ENCODE measurements at regions not wholly inside any gene's neighbourhood (a gene's known extent, or its start where the extent isn't known, plus 50 kb on each side); places are given as distances from the start of the nearest gene placed in this dataset.

DNA sequence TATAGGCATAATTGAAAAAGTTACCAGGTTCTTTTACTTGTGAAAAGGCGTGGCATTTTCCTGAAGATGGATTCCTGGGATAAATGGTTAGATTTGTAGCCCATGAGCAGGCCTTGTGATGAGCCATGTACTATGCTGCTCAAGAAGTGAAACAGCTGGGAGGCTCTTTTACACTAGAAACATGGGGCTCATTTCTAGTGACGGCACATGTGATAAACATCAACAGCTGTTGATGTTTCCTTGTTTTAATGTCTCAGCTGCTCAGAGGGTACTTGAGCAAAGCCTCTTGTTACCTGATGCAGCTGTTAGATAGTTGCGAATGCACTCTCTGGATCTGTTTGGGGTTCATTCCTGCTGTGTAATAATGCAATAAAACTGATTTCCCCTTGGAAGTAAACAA is 396.8 kb downstream of the GUCY1A2 start:
- TF ChIP-seq EZH2 (IDR thresholded peaks at IDR 0.05; ENCODE audit: borderline replicate concordance, low read depth, low read length, poor library complexity, severe bottlenecking) = no peak
- TF ChIP-seq, protein P1, sequence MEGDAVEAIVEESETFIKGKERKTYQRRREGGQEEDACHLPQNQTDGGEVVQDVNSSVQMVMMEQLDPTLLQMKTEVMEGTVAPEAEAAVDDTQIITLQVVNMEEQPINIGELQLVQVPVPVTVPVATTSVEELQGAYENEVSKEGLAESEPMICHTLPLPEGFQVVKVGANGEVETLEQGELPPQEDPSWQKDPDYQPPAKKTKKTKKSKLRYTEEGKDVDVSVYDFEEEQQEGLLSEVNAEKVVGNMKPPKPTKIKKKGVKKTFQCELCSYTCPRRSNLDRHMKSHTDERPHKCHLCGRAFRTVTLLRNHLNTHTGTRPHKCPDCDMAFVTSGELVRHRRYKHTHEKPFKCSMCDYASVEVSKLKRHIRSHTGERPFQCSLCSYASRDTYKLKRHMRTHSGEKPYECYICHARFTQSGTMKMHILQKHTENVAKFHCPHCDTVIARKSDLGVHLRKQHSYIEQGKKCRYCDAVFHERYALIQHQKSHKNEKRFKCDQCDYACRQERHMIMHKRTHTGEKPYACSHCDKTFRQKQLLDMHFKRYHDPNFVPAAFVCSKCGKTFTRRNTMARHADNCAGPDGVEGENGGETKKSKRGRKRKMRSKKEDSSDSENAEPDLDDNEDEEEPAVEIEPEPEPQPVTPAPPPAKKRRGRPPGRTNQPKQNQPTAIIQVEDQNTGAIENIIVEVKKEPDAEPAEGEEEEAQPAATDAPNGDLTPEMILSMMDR (conservative IDR thresholded peaks at IDR 0.05; ENCODE audit: low read depth, low read length) = no peak

Measured in A673 (cell line).